ENCODE measurements at regions not wholly inside any gene's neighbourhood (a gene's known extent, or its start where the extent isn't known, plus 50 kb on each side); places are given as distances from the start of the nearest gene placed in this dataset.
"Not testable (repeated sequence)": the region's sequence is repeated elsewhere in the genome, so short reads cannot be mapped to it uniquely, and the experiment has no call there.

- no peak overlapping the region for H3K4me3 ChIP-seq (ENCODE audit: low read length)
- DNase-seq (ENCODE audit: low read depth): no peak
- no peak for TF ChIP-seq CTCF (conservative IDR thresholded peaks at IDR 0.05; ENCODE audit: low read length)
Measured at GRCh38 chr2:21782866-21783265, 659.1 kb downstream of the TDRD15 start.

- no peak for TF ChIP-seq CTCF (conservative IDR thresholded peaks at IDR 0.05; ENCODE audit: low read length)
- no peak for DNase-seq (ENCODE audit: low read depth)
- no peak overlapping the region for H3K4me3 ChIP-seq (ENCODE audit: low read length)
Measured at GRCh38 chr2:21787941-21788340, 664.2 kb downstream of the TDRD15 start.

- not testable (repeated sequence) for H3K4me3 ChIP-seq (ENCODE audit: low read length); DNase-seq (ENCODE audit: low read depth)
Measured at GRCh38 chr2:21790311-21790710, 666.5 kb downstream of the TDRD15 start.

- DNase-seq (ENCODE audit: low read depth): no peak
- H3K4me3 ChIP-seq (ENCODE audit: low read length): no peak overlapping the region
- TF ChIP-seq CTCF (conservative IDR thresholded peaks at IDR 0.05; ENCODE audit: low read length): no peak
Measured at GRCh38 chr2:21792571-21792970, 668.8 kb downstream of the TDRD15 start.

GRCh38 chr2:21793461-21793860 is 669.7 kb downstream of the TDRD15 start:
- no peak for DNase-seq (ENCODE audit: low read depth)
- TF ChIP-seq CTCF (conservative IDR thresholded peaks at IDR 0.05; ENCODE audit: low read length): no peak
- H3K4me3 ChIP-seq (ENCODE audit: low read length): no peak overlapping the region

GRCh38 chr2:21794611-21795010 is 670.8 kb downstream of the TDRD15 start:
- TF ChIP-seq CTCF (conservative IDR thresholded peaks at IDR 0.05; ENCODE audit: low read length): no peak
- no peak for DNase-seq (ENCODE audit: low read depth)
- no peak overlapping the region for H3K4me3 ChIP-seq (ENCODE audit: low read length)

GRCh38 chr2:21800356-21800755 is 676.6 kb downstream of the TDRD15 start:
- DNase-seq (ENCODE audit: low read depth): no peak
- no peak overlapping the region for H3K4me3 ChIP-seq (ENCODE audit: low read length)
- TF ChIP-seq CTCF (conservative IDR thresholded peaks at IDR 0.05; ENCODE audit: low read length): no peak

- no peak for TF ChIP-seq CTCF (conservative IDR thresholded peaks at IDR 0.05; ENCODE audit: low read length)
- H3K4me3 ChIP-seq (ENCODE audit: low read length): no peak overlapping the region
- no peak for DNase-seq (ENCODE audit: low read depth)
Measured at GRCh38 chr2:21803550-21803949, 679.8 kb downstream of the TDRD15 start.

Data from AG10803 (cell line).